NCI-H1048 (cell line): ENCODE measurements at regions not wholly inside any gene's neighbourhood (a gene's known extent, or its start where the extent isn't known, plus 50 kb on each side); places are given as distances from the start of the nearest gene placed in this dataset.

Source experiments
- DNase-seq: peaks from one replicate; lab custom pipeline; 2025; lab: John Stamatoyannopoulos, UW

DNA sequence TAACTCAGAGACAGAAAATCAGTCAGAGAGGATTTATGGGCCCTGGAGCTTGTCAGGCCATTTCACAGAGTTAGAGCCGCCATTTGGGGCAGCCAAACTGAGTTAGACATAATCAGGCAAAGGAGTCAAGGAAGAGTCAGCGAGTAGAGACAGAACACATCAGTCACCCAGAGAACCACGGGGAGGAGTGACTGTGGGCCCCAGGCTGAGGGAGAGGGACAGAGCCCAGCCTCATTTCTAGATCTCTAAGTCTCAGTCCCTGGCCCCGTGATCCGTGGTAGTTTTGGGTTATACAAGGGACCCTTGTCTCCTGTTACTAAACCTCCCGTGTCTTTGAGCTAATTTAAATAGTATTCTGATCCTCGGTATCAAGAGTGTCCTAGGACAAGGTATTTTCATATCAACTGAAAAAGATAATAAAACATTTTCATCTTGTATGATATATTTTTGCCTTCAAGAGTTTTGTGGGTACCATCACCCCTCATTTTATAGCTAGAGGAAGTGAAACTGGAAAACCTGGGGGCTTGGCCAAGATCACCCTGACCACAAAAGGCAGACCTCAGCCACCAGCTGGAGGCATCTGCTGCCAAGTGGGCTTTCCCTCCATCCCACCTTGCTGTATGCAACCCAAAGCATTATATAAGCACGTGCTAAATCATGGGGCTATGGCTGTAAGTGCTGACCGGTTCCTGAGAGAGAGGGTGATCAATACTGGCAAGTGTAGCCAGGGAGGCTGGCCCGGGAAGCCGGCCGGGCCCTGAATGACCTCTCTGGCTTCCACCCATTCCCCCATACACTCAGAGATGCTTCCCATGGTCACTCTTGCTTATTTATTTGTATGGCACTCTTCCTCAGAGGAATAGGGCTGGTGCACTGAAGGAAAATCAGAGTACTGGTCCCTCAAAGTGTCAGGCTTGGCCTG, 204.1 kb downstream of the BCOR start:
- DNase-seq: no peak

DNA sequence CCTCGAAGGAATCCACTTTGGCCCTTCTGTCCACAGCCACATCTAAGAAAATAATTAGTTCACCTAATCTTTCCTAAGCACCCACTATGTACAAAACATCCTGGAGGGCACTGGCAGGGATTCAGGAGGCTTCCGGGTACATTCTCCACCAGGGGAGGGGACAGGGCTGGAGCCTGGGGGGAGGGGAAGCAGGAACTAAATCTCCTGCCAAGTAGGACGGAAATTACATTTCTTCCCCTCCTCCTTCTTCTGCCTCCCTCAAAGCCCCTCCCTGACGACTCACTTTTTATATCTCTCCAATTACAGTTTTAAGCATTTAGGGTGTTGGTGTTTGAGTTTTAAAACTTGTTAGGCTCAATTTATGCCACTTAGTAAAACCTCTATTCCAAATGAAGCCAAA, 203.1 kb downstream of the BCOR start:
- no peak for DNase-seq

DNA sequence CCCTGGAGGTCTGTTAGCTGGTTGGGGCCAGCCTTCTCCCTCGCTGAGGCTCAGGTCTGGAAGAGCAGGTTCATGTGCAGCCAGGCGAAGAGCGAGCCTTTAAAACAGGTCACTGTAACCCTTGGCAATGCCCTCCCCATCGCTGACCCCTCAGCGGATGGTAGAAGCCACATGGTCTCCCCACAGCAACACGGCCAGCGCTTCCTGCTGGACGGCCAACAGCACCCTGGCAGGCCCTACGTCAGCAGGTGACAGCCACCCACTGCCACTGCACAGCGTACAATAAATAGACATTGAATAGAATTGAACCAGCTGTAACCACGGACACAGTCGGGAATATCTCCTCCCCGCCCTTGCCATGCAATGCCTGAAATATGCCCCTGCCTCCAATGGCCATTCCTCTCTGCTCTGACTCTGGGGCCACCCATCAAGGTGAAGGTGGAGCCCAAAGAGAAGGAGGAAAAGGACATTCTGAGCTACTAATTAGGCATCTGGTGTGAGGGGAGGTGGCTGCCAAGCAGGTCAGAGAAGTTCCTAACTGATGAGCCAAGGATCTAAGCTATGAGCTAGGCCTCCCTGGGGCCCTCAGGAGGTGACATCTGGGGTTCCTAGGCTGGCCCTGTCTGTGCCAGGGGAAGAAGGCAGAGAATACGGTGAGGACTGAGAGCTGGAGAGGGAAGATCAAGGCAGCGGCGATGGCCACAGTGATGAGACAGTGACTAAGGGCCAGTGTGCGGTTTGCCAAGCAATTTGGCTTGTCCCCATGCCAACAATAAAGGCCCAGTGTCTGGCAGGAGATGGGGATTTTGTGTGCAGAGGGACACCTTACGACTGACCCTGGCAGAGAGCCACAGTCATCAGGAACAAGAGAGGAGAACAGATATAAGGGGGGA, 202.3 kb downstream of the BCOR start:
- no peak for DNase-seq

DNA sequence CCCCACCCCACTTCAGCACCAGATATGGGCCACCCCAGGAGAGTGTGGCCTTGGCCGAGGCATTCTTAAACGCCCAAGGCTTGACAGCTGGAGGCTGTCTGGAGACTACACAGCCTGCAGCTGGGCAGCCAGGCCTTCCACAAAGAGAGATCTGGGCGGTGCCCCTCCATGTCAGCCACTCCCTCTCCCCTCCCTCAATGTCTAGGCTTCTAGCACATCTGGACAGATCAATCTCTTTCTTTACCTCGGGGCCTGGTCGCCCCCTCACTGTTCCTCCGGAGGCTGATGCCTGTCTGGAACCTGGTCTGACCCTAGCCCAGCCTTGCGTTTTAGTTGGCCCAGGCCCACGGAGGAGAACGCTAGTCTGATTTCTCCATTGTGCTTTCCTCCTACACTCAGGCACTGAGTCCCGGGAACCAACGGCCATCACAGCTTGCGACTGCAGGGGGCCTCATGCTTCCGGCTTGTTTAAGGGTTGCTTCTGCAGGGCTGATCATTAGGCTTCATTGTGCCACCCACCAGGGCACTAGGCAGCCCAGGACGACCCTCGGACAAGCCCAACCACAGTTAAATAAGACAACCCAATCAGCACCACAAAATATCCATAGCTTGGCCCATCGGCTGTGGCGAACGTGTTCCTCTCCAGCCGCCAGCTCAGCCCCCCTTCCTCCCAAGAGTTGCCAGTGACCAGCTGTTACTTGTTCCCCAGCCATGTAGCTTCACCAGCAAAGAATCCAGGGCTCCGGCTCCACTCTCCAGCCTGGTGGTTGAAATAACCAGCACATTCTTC, 200.6 kb downstream of the BCOR start:
- DNase-seq: no peak

DNA sequence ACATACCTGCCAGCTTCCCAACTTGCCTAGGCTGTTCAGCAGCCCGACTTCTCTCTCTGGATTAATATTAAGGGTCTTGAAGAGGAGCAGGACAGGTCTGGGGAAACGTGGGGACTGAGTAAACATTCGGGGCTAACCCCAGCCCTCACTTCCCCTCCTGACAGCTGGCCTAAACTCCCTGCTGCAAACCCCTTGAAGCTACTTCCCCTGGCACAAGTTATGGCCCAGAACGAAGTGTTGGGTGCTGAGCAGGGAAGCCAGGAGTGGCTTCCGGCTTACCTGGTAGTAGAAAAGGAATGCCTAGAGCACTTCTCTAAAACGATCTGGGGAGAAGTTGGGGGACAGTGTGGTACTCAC, 200.0 kb downstream of the BCOR start:
- DNase-seq: no peak

DNA sequence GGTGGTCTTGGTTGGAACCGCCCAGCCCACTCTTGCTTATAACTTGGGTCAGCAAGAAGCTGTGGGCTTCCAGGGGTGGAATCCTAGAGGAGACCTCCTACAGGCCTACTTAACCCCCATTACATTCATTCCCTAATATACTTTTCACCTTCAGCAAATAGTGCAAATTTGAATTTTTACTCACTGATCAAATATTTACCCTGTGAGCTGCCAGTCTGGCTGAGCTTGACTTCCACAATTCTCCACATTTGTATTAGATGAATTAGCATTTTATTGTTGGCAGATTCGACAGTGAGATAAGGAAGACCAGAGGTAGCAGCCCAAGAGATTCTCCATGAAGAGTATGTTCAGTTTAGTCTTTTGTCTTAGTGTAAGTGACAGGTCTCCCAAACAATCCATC, 199.6 kb downstream of the BCOR start:
- no peak for DNase-seq

DNA sequence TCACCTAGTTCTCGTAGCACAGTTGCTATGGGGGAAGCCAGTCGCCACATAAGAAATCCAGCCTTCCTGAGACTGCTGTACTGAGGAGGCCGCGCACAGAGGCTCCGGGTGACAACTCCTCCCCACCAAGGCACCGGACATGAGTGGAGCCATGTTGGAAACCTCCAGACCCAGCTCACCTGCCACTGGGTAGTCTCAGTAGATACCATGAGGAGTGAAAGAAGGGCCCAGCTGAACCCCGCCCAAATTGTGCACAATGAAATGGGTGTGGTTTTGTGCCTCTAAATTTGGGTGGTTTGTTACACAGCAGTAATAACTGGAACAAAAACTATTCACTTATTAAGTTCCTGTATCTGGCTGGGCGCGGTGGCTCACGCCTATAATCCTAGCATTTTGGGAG, 198.7 kb downstream of the BCOR start:
- DNase-seq: no peak

DNA sequence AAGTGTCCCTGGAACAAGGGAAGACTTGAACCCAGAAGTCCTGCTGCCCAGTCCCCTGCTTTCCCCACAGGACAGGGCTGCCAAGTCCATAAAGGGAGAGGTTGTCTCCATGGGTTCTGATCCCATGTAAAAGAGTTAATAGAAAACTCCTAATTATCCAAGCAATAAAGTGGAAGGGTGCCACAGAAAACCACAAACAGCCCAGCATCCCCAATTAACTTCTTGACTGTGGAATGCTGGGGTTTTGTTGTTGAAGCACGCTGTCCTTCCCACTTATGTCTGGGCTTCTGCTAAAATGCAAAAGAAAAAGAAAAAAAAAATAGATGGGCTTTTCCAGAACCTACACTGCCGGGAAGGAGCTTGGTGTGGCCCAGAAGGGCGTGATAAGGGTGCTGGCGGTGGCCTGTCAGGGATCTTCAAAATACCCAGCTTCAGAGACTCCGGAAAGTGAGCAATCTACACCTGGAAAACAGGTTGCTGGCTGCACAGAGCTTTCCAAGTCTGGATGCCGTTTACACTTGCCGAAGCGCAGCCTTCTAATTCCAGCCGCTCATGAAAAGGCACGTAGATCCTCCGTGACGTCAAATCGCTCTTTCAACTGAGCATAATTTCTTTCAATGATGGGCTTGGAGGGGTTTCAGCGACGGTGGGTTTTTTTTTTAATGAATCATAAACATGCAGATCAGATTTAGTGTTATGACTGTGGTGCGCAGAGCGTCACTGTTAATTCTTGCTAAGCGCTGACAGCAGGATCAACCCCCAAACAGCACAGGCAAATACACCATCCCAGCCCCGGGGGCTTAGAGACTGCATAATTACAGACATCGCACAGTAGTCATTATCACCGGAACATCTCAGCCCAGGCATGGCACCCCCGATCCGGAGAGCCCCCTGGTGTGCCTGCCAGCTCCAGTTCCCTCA, 197.6 kb downstream of the BCOR start:
- DNase-seq: no peak

DNA sequence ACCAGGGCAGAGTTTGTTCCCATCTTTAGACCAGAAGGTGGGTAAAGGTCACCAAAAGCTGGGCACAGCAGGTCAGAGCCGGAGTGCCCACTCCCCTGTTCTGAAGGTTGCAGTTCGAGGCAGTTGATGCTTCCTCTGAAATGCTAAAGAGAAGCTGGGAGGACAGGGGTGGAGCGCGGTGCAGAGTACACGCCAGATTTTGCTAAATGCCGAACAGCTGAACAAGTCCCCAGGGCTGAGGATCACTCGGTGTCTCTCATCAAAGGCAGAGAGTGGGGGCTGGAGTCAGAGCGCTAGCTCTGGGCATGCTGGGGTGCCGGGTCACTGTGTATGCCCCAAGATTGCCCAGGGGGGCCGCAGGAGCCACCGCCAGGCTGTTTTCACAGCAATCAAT, 197.0 kb downstream of the BCOR start:
- DNase-seq: no peak

DNA sequence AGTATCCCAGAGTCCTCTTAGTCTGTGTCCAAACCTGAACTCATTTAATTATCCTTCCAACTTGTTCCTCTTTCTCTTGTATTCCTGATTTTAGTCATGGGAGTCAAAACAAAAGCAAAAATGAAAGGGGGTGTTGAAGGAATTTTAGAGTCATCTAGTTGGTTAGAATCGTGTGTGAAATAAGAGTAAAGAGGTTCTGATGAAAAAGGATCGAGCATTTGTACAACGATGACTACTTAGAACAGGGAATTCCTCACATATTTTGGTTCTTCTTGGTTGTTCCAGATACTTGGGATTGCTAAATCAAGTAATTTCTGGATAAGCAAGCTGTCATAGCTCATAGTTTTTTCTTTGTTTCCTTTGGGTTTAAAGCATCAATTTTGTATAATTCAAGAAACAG, 194.4 kb downstream of the BCOR start:
- DNase-seq: no peak

DNA sequence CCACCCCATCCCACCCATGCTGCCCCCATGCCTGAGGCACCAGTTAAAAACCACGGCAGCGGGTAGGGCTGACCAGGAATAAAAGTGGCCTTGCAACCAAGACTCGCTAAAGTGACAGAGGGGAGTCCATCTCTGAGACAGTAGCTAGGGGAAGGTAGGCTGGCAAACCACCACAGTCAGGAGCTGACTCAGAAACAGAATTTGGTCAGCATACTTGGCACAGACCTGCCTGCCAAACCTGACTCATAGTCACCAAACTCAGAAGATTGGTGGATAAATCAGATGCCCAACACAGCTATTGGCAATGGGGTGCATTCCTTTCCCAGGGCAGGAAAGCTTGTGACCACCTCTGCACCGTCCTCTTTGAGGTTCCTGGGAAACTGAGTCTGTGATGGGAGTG, 193.8 kb downstream of the BCOR start:
- DNase-seq: no peak

DNA sequence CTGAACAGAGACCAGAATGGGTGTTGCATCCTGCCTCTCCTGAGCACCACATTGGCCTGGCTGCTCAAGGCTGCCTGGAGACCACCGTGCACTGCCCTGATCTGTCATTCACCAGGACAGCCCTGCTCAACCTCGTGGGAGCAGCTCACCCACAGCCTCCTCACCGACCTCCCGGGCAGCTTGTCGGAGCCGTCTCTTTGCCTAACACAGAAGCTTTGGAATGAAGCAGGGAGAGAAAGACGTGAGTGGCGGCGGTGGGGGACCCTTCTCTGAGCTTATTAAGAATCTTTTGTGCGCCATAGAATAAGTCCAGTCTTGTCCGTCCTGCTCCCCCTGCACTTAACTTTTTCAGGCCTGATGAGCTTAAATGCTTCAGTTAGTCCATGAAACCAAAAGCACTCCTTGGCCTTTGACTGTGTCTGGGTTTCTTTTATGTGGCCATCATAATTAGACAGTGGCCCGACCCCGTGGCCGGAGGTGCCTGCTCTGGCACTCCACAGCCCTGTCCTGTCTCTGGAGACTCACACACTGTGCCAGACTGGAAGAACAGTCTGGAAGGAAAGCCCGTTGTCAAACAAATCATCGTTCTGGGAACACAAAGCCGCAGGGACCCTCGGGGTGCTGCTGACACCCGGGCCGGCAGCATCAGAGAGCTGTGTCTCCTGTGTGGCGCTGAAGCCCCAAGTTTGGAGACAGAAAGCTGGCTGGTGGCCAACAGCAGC, 192.8 kb downstream of the BCOR start:
- no peak for DNase-seq

DNA sequence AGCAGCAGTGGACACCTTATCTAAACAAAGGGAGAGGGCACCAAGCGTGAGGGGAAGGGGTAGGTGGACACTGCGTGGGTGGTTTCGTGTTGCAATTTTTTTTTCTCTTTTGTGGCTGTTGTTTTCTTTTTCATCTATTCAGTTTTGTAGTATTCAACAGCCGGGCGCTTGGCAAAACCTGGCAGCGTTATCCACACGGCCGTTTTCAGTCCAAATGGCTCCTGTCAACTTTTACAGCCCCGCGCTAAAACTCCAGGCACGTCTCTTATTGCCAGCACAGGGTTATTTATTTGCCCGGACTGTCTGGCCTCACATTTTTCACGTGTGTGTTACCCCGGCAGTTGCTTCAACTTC, 192.2 kb downstream of the BCOR start:
- DNase-seq: no peak

DNA sequence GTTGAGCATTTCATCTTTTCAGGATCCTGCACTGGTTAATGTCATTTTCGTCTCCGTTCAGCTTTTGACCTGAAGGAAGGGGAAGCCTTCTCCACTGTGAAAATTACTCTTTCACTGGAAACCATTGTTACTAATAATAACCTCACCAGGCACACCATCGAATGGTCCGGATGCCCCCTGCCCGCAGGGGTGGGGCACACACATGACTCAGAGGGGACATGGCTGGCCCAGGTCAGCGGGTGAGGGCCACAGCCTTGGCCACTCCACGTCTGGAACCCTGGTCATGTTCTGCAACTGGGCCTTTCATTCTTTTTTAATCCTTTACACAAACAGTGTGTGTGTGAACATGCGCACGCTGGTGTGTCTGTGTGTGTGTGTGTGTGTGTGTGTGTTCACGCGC, 191.8 kb downstream of the BCOR start:
- DNase-seq: no peak

DNA sequence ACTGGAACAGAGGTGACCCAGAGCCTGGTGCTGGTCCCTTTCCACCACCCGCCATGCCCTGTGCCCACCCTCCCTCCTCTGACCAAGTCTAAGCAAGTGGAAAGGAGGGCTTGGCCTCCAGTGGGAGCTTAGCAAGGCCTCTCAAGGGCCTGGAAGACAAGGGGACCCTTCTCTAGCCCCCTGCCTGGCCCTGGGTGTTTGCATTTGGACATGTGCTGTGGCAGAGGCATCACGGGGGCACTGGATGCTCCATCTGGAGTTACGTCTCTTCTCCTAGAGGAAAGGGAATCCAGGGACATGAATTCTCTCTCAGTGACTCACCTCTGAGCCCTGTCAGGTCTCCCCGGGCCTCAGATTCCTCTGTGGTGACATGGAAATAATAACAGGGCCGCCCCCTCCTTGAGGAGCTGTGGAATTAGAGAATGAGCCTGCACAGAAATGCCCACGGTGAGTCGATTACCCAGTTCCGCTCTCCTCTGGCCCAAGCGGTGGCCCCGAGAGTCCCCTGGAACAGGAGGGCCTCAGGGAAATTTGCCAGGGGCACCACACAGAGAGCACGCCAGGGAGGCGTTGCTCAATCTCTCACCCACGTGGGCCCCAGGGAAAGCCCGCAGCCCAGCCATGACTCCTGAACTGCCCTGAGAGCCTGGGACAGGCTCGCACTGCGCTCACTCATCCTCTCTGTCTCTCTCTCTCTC, 189.6 kb downstream of the BCOR start:
- DNase-seq: no peak

DNA sequence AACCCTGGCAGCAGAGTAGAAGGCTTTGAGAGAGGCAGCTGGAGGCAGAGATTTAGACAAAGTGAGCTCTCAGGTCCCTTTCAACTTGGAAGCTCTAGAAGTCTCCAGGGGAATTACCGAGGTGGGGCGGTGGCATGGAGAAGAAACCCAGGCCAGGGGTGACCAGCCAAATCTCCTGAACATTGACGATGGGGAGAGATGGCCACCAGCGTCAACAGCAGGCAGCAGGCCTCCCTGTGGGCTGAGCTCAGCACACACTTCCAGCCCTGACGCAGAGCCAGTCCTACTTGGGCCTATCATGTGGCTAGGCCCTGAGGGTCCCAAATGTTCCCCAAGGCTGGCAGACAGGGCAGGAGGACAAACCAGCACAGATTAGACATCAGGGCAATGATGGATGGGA, 187.8 kb downstream of the BCOR start:
- no peak for DNase-seq

DNA sequence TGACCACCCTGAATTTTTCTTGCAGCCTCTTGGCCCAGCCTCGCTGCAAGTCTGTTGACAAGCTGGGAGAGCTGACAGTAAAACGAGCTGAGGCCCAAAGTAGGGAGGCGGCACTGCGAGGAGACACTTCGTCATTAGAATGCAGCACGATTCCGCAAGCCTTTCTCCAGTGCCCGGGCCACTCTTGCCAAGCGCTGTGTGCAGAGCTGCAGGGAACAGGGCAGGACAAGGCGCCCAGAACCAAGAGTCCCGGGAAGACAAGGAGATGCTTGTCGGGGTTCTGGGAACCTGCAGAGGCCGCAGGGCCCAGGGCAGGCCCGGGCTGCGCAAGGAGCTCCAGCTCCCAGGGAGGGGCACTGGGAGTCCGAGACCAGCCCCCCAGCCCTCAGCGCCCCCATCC, 187.1 kb downstream of the BCOR start:
- no peak for DNase-seq

DNA sequence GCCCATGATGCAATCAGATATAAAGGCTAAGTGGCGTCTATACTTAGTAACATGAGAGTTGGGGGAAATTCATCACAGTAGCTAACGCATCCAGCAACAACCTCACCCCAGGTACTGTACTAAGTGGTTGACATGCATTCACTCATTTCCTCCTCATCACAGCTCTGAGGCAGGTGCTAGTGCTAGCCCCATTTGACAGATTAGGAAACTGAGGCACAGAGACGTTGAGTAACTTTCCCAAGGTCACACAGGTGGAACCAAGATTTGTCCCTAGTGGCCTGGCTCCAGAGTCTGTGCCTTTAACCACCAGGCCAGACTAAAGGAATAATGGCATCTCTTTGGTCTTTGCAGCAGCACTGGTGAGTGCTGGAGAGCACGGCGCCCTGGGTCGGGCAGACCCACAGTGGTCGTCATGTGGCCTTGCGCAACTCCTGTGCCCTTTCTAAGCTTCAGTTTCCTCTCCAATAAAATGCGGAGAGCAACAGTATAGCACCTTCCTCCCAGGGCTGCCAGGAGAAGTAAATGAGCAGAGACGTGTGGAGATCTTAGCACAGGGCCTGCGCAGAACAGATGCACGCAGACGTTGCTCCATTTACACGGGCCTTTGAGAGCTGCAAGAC, 186.4 kb downstream of the BCOR start:
- DNase-seq: no peak

DNA sequence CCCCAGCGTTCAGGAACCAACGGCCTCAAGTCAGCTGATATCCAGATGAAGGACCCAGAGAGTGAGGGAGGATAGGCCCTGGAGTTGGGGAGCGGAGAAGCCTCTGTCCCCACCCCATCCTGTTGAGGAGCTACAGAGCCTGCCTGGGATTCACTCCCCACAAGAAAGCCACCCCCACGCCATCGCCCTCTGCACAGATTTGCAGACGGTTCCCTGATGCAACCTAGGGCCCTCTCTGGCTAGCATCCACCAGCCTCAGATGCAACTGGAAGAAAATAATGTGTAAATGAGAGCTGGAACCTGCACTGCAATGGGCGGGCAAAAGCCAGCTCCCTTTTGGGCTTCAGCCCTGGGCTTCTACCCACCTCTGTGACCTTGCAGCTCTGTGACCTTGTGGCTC, 185.6 kb downstream of the BCOR start:
- no peak for DNase-seq

DNA sequence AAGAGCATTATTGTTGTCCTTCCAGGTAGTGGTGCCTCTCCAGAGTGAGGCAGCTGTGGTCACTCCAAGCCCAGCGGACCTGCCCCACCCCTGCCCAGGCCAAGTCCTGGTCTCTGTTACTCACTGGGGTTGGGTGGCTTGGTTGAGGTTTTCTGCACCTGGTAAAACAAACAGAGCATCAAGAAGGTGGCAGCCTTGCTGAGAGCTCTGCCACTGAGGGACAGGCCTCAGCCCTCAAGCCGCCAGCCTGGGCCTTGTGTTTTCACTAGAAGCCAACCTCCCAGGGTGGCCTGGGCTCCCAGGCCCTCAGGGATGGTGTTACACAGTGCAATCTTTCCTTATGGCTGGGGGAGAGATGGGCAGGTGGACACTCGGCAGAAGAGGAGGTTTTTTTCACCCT, 182.7 kb downstream of the BCOR start:
- DNase-seq: no peak
